ENCODE measurements at regions not wholly inside any gene's neighbourhood (a gene's known extent, or its start where the extent isn't known, plus 50 kb on each side); places are given as distances from the start of the nearest gene placed in this dataset.

DNA sequence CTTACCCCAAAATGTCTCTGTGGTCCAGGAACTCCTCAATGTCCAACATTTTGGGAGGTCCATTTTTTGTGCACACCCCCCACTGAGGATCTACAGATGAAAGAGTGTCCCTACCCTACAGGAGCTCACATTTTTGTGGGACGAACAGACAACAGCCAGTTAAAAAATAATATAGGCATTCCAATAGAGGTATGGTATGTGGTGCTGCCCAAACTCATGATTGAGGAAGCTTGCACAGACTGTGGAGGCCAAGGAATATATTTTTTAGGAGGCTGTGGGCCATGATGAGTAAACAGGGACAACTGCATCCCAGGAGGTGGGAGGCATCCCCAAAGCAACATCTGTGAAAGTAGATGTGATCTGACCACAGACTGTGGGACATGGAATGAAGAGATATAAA lies 181.0 kb upstream of the HCCS start:
- TF ChIP-seq POLR2A (IDR thresholded peaks at IDR 0.05; ENCODE audit: low read depth, low read length) (no peak), POU2F2 (IDR thresholded peaks at IDR 0.05; ENCODE audit: low read depth, low read length) (no peak), POLR2AphosphoS5 (IDR thresholded peaks at IDR 0.05; ENCODE audit: low read depth, low read length) (no peak), TAF1 (IDR thresholded peaks at IDR 0.05; ENCODE audit: low read depth, low read length) (no peak)
